Epithelial cell of esophagus (primary cell): ENCODE measurements at regions not wholly inside any gene's neighbourhood (a gene's known extent, or its start where the extent isn't known, plus 50 kb on each side); places are given as distances from the start of the nearest gene placed in this dataset.

Experiments
- DNase-seq: peaks from one replicate; pipeline ENCODE4 v3.0.0; 2010; ENCODE audit warnings: low read depth
- H3K4me3 ChIP-seq: 2 replicates; pipeline ENCODE4 v1.5.1; 2011; ENCODE audit warnings: mild to moderate bottlenecking, low read length, control low read depth
- CTCF ChIP-seq: IDR thresholded peaks from 2 replicates; pipeline ENCODE4 v1.5.1; 2011; ENCODE audit warnings: low read depth, mild to moderate bottlenecking, low read length, control low read depth, inconsistent platforms; ENCODE audit not compliant: insufficient read depth; ENCODE audit errors: missing control alignments

GRCh38 chr12:23399402-23399933, 550.0 kb downstream of the SOX5 start:
- peak; percentile 7 for DNase-seq
- no peak for TF ChIP-seq CTCF
- H3K4me3 ChIP-seq, result no peak overlapping the region

- DNase-seq, result no peak
- no peak for TF ChIP-seq CTCF
- H3K4me3 ChIP-seq, result no peak overlapping the region
Measured at GRCh38 chr12:23415180-23415579, 534.3 kb downstream of the SOX5 start.

- no peak overlapping the region for H3K4me3 ChIP-seq
- DNase-seq, result no peak
- TF ChIP-seq CTCF, result no peak
Measured at GRCh38 chr12:23421556-23421955, 527.9 kb downstream of the SOX5 start.

GRCh38 chr12:23423097-23423687, 526.3 kb downstream of the SOX5 start:
- DNase-seq, result no peak
- no peak for TF ChIP-seq CTCF

GRCh38 chr12:23423796-23424195, 525.7 kb downstream of the SOX5 start:
- no peak for TF ChIP-seq CTCF
- no peak for DNase-seq
- H3K4me3 ChIP-seq, result no peak overlapping the region

More at GRCh38 chr12:23423097-23423687, 526.3 kb downstream of the SOX5 start:
- H3K4me3 ChIP-seq, result no peak overlapping the region

GRCh38 chr12:23424685-23425084, 524.8 kb downstream of the SOX5 start:
- TF ChIP-seq CTCF, result no peak
- no peak for DNase-seq
- H3K4me3 ChIP-seq, result no peak overlapping the region

- DNase-seq, result no peak
Measured at GRCh38 chr12:23426328-23426727, 523.1 kb downstream of the SOX5 start.

More at GRCh38 chr12:23426328-23426727, 523.1 kb downstream of the SOX5 start:
- no peak for TF ChIP-seq CTCF
- no peak overlapping the region for H3K4me3 ChIP-seq
